Neuron (in vitro differentiated cells): ENCODE measurements at regions not wholly inside any gene's neighbourhood (a gene's known extent, or its start where the extent isn't known, plus 50 kb on each side); places are given as distances from the start of the nearest gene placed in this dataset.

Source experiments
- H2AFZ ChIP-seq: one replicate; pipeline ENCODE4 v1.6.1; 2013; ENCODE audit warnings: low read depth, mild to moderate bottlenecking, inconsistent platforms, low read length, moderate library complexity
- H3K27me3 ChIP-seq: one replicate; pipeline ENCODE4 v1.6.1; 2013; ENCODE audit warnings: low read length; ENCODE audit not compliant: insufficient read depth
- H3K36me3 ChIP-seq: one replicate; pipeline ENCODE4 v1.6.1; 2013; ENCODE audit warnings: low read length; ENCODE audit not compliant: insufficient read depth
- H3K4me1 ChIP-seq: one replicate; pipeline ENCODE4 v1.6.1; 2013; ENCODE audit warnings: low read length; ENCODE audit not compliant: insufficient read depth
- H3K4me3 ChIP-seq: 2 replicates; pipeline ENCODE4 v1.5.1; 2013; ENCODE audit warnings: mild to moderate bottlenecking, low read length, moderate library complexity
- H3K9me3 ChIP-seq: one replicate; pipeline ENCODE4 v1.6.1; 2013; ENCODE audit warnings: low read length

- Histone ChIP-seq H3K9me3 (no peaks in the 10 kb centered on the region), H3K36me3 (no peaks in the 10 kb centered on the region), H3K27me3 (no peaks in the 10 kb centered on the region), H2AFZ (no peak overlapping the region), H3K4me1 (no peaks in the 10 kb centered on the region), H3K4me3 (no peak overlapping the region)
These were observed 2455.2 kb downstream of the PCDH9 start for GRCh38 chr13:64774915-64775314.

- Histone ChIP-seq H3K36me3 (no peaks in the 10 kb centered on the region), H3K27me3 (no peaks in the 10 kb centered on the region), H3K4me3 (no peak overlapping the region), H3K4me1 (no peaks in the 10 kb centered on the region), H2AFZ (no peak overlapping the region), H3K9me3 (no peaks in the 10 kb centered on the region)
These were observed 2459.4 kb downstream of the PCDH9 start for GRCh38 chr13:64770743-64771142.

- Histone ChIP-seq H3K27me3 (no peaks in the 10 kb centered on the region), H2AFZ (no peak overlapping the region), H3K9me3 (no peaks in the 10 kb centered on the region), H3K4me3 (no peak overlapping the region), H3K4me1 (no peaks in the 10 kb centered on the region), H3K36me3 (no peaks in the 10 kb centered on the region)
These were observed 2463.1 kb downstream of the PCDH9 start for GRCh38 chr13:64767054-64767453.

- Histone ChIP-seq H3K27me3 (no peaks in the 10 kb centered on the region), H3K4me1 (peaks cover 4% of the 10 kb centered on the region), H3K9me3 (no peaks in the 10 kb centered on the region), H3K4me3 (no peak overlapping the region), H3K36me3 (no peaks in the 10 kb centered on the region), H2AFZ (no peak overlapping the region)
These were observed 2464.5 kb downstream of the PCDH9 start for GRCh38 chr13:64765636-64766035.

GRCh38 chr13:64758521-64759244 is 2471.5 kb downstream of the PCDH9 start:
- peaks cover 15% of the 10 kb centered on the region for H3K4me1 ChIP-seq
- no peak overlapping the region for H3K4me3 ChIP-seq
- H2AFZ ChIP-seq, result no peak overlapping the region
- no peaks in the 10 kb centered on the region for H3K9me3 ChIP-seq
- no peaks in the 10 kb centered on the region for H3K27me3 ChIP-seq
- no peaks in the 10 kb centered on the region for H3K36me3 ChIP-seq

GRCh38 chr13:64756621-64757020 is 2473.5 kb downstream of the PCDH9 start:
- Histone ChIP-seq H3K4me1 (peaks cover 15% of the 10 kb centered on the region), H3K36me3 (no peaks in the 10 kb centered on the region), H3K27me3 (no peaks in the 10 kb centered on the region), H3K4me3 (no peak overlapping the region), H3K9me3 (no peaks in the 10 kb centered on the region), H2AFZ (no peak overlapping the region)

- H3K36me3 ChIP-seq, result no peaks in the 10 kb centered on the region
- H3K27me3 ChIP-seq, result no peaks in the 10 kb centered on the region
- H3K4me1 ChIP-seq, result peaks cover 11% of the 10 kb centered on the region
- no peak overlapping the region for H3K4me3 ChIP-seq
- H3K9me3 ChIP-seq, result no peaks in the 10 kb centered on the region
- no peak overlapping the region for H2AFZ ChIP-seq
These were observed 2474.2 kb downstream of the PCDH9 start for GRCh38 chr13:64755961-64756360.

GRCh38 chr13:64753233-64754000 is 2476.7 kb downstream of the PCDH9 start:
- Histone ChIP-seq H3K27me3 (no peaks in the 10 kb centered on the region), H3K4me3 (no peak overlapping the region), H2AFZ (no peak overlapping the region), H3K9me3 (no peaks in the 10 kb centered on the region), H3K4me1 (peaks cover 4% of the 10 kb centered on the region), H3K36me3 (no peaks in the 10 kb centered on the region)

- no peak overlapping the region for H3K4me3 ChIP-seq
- no peaks in the 10 kb centered on the region for H3K9me3 ChIP-seq
- no peaks in the 10 kb centered on the region for H3K27me3 ChIP-seq
- H3K36me3 ChIP-seq, result no peaks in the 10 kb centered on the region
- no peak overlapping the region for H2AFZ ChIP-seq
- H3K4me1 ChIP-seq, result no peaks in the 10 kb centered on the region
These were observed 2480.8 kb downstream of the PCDH9 start for GRCh38 chr13:64749301-64749700.

- no peaks in the 10 kb centered on the region for H3K27me3 ChIP-seq
- no peaks in the 10 kb centered on the region for H3K9me3 ChIP-seq
- no peaks in the 10 kb centered on the region for H3K4me1 ChIP-seq
- H3K36me3 ChIP-seq, result no peaks in the 10 kb centered on the region
- H3K4me3 ChIP-seq, result no peak overlapping the region
- no peak overlapping the region for H2AFZ ChIP-seq
These were observed 2483.3 kb downstream of the PCDH9 start for GRCh38 chr13:64746845-64747244.

GRCh38 chr13:64740493-64740892 is 2489.6 kb downstream of the PCDH9 start:
- no peaks in the 10 kb centered on the region for H3K36me3 ChIP-seq
- H3K4me3 ChIP-seq, result no peak overlapping the region
- peaks cover 3% of the 10 kb centered on the region for H3K9me3 ChIP-seq
- H2AFZ ChIP-seq, result no peak overlapping the region
- no peaks in the 10 kb centered on the region for H3K27me3 ChIP-seq
- H3K4me1 ChIP-seq, result no peaks in the 10 kb centered on the region

GRCh38 chr13:64725492-64725891 is 2504.6 kb downstream of the PCDH9 start:
- no peaks in the 10 kb centered on the region for H3K27me3 ChIP-seq
- H3K36me3 ChIP-seq, result no peaks in the 10 kb centered on the region
- H3K4me3 ChIP-seq, result no peak overlapping the region
- H2AFZ ChIP-seq, result peak overlapping the region; percentile 9
- no peaks in the 10 kb centered on the region for H3K9me3 ChIP-seq
- H3K4me1 ChIP-seq, result peaks cover 19% of the 10 kb centered on the region

- H3K9me3 ChIP-seq, result no peaks in the 10 kb centered on the region
- H3K36me3 ChIP-seq, result no peaks in the 10 kb centered on the region
- H3K27me3 ChIP-seq, result no peaks in the 10 kb centered on the region
- H3K4me3 ChIP-seq, result no peak overlapping the region
- H2AFZ ChIP-seq, result peak overlapping the region; percentile 48
- H3K4me1 ChIP-seq, result peaks cover 20% of the 10 kb centered on the region
These were observed 2506.4 kb downstream of the PCDH9 start for GRCh38 chr13:64723724-64724123.
